Prostate gland (tissue), 2 donors: ENCODE measurements at regions not wholly inside any gene's neighbourhood (a gene's known extent, or its start where the extent isn't known, plus 50 kb on each side); places are given as distances from the start of the nearest gene placed in this dataset.

Source experiments
- POLR2A ChIP-seq: fragments of 450-650 bp; IDR thresholded peaks from one replicate; pipeline ENCODE4 v1.6.1; 2016; ENCODE audit warnings: antibody characterized with exemption, mild to moderate bottlenecking
- POLR2AphosphoS5 ChIP-seq: sonication (generic); formaldehyde crosslinking; IDR thresholded peaks from one replicate; pipeline ENCODE4 v1.6.1; 2017; ENCODE audit warnings: antibody characterized with exemption
- TF ChIP-seq, protein P1 (sequence below), 4 experiments: fragments of 200-600 bp in 2 of 4; fragments of 450-650 bp in 2 of 4; sonication (generic) in 2 of 4; IDR thresholded peaks; 1 replicate in 3 of 4; 2 replicates in 1 of 4; pipeline ENCODE4 v1.5.1; 2016 to 2019; ENCODE audit warnings: antibody characterized with exemption in 4 of 4, mild to moderate bottlenecking in 2 of 4, moderate library complexity in 2 of 4

DNA sequence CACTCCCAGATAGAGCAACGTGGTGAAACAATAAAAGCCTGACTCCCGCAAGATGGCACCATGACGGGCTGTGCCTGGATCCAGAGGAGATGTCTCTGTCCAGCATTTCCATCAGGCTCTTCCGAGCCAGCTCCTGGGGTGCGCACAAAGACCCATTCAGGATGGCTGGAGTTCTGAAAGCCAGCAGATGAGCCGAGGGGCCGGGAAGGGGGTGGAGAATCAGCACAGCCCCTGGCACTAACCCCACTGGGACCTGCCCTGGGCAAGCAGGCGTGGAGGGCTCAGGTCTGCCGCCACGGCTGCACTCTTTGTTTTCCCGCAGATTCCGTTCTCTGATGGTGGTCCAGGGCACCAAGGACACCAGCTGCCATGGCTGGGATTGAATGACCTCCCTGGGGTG is 97.2 kb upstream of the BLID start:
- TF ChIP-seq, protein P1, sequence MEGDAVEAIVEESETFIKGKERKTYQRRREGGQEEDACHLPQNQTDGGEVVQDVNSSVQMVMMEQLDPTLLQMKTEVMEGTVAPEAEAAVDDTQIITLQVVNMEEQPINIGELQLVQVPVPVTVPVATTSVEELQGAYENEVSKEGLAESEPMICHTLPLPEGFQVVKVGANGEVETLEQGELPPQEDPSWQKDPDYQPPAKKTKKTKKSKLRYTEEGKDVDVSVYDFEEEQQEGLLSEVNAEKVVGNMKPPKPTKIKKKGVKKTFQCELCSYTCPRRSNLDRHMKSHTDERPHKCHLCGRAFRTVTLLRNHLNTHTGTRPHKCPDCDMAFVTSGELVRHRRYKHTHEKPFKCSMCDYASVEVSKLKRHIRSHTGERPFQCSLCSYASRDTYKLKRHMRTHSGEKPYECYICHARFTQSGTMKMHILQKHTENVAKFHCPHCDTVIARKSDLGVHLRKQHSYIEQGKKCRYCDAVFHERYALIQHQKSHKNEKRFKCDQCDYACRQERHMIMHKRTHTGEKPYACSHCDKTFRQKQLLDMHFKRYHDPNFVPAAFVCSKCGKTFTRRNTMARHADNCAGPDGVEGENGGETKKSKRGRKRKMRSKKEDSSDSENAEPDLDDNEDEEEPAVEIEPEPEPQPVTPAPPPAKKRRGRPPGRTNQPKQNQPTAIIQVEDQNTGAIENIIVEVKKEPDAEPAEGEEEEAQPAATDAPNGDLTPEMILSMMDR (IDR thresholded peaks at IDR 0.05) = no peak
- TF ChIP-seq POLR2A = no peak
- TF ChIP-seq POLR2AphosphoS5 = no peak
